ENCODE measurements at regions not wholly inside any gene's neighbourhood (a gene's known extent, or its start where the extent isn't known, plus 50 kb on each side); places are given as distances from the start of the nearest gene placed in this dataset.

DNA sequence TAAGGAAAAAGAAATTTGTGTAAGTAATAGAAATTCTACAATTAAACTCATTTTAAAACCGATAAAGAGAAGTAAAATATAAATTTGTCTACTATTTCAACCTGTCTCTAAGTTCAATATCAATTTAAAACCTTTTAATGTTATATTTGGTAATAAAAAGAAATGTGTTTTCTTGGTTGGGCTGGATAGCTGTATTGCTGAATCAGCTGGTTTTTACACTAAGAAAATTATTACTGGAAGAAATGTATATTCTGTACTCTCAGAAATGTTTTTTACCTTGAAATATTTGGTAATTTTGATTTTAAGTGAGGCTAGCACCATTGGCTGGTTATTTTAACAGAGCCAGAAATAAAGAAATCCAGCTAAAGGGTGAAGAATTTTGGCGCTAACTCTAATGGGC lies 87.1 kb upstream of the CNTNAP4 start:
- peaks cover 7% of the 10 kb centered on the region for H3K9me3 ChIP-seq
- ATAC-seq (ENCODE audit: insufficient number of reproducible peaks, low FRiP score, low read depth) (no peak), DNase-seq (ENCODE audit: low spot score) (no peak)
- H3K36me3 ChIP-seq, result no peaks in the 10 kb centered on the region
- no peak for TF ChIP-seq CTCF (IDR thresholded peaks at IDR 0.05)
- H3K4me1 ChIP-seq (ENCODE audit: control insufficient read depth in 1 of 2, low read depth in 2 of 2), result no peaks in the 10 kb centered on the region
- no peaks in the 10 kb centered on the region for H3K27me3 ChIP-seq (replicated peaks; ENCODE audit: insufficient read depth)
- H3K4me3 ChIP-seq, result no peak overlapping the region
- H3K27ac ChIP-seq, result no peak overlapping the region

DNA sequence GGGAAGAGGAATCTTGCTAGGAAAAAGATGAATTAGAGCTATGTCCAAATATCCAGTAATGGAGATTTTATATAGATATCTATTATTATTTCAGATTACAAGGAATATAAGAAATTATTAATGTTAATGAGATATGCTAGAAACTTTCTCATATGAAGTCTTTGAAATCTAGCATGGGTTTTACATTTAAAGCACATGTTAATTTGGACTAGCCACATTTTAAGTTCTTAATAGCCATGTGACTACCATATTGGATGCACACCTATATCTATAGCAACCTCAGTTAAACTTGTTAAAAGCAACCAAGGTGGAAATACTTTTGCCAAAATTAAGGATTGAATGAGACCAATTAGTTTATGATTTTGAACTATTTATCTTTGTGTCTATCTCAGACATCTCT lies 86.7 kb upstream of the CNTNAP4 start:
- no peak overlapping the region for H3K27ac ChIP-seq
- no peaks in the 10 kb centered on the region for H3K27me3 ChIP-seq (replicated peaks; ENCODE audit: insufficient read depth)
- no peak for TF ChIP-seq CTCF (IDR thresholded peaks at IDR 0.05)
- ATAC-seq (ENCODE audit: insufficient number of reproducible peaks, low FRiP score, low read depth) (no peak), DNase-seq (ENCODE audit: low spot score) (no peak)
- no peaks in the 10 kb centered on the region for H3K4me1 ChIP-seq (ENCODE audit: control insufficient read depth in 1 of 2, low read depth in 2 of 2)
- H3K4me3 ChIP-seq, result no peak overlapping the region
- H3K36me3 ChIP-seq, result no peaks in the 10 kb centered on the region
- peaks cover 7% of the 10 kb centered on the region for H3K9me3 ChIP-seq

DNA sequence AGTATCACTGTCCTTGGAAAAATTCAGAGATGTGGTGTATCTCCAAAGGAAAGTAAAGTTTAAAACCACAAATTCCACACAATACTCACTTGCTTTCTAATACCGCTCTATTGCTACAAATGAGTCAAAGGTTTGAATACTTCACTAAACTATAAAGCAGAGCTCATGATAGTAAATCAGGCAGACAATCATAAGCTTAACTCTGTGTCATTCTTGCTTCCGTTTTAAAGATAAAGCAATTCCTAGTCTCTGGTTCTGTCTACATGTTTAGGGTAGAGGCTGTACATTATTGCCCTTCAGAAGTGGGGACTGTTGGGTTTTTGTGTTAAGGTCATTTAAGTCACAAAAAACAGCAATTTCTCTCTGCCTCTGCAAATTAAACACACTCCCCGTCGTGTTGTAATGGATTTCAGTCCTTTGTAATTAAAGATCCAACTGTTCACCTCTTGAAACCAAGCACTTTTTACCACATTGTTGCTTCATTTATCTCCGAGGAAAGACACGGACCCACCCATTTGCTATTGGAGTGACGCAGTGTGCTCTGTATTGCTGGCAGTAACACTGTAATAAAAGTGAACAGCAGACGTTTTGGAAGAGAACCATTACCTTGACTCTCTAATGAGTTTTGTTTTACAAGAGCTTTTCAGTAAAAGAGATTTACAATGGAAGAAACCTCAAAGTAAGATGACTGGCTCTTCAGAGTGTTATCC lies 83.1 kb upstream of the CNTNAP4 start:
- no peaks in the 10 kb centered on the region for H3K4me1 ChIP-seq (ENCODE audit: control insufficient read depth in 1 of 2, low read depth in 2 of 2)
- no peaks in the 10 kb centered on the region for H3K9me3 ChIP-seq
- no peak overlapping the region for H3K27ac ChIP-seq
- no peak for TF ChIP-seq CTCF (IDR thresholded peaks at IDR 0.05)
- DNase-seq (ENCODE audit: low spot score), result no peak
- H3K4me3 ChIP-seq, result no peak overlapping the region
- H3K36me3 ChIP-seq, result no peaks in the 10 kb centered on the region
- ATAC-seq (ENCODE audit: insufficient number of reproducible peaks, low FRiP score, low read depth), result no peak
- H3K27me3 ChIP-seq (replicated peaks; ENCODE audit: insufficient read depth), result no peaks in the 10 kb centered on the region

DNA sequence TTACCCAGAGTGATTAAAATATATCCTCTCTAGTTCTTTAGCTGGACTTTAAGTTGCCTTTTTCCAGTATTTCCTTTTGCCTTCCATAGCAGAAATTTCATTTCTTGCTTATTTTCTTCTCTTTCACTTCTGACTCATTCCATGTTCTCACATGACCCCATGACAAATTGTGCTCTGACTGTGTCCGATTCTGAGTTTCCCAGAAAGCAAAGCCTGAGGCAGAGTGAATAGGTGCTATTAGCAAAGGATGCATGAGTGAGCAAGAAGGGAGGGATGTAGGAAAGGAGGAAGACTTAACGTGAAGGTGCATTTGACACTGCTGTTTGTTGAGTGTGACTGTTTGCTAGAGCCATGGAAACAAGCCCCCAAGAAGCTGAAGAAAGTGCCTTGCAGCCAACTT lies 82.6 kb upstream of the CNTNAP4 start:
- TF ChIP-seq CTCF (IDR thresholded peaks at IDR 0.05), result no peak
- DNase-seq (ENCODE audit: low spot score) (no peak), ATAC-seq (ENCODE audit: insufficient number of reproducible peaks, low FRiP score, low read depth) (no peak)
- Histone ChIP-seq H3K27me3 (replicated peaks; ENCODE audit: insufficient read depth) (no peaks in the 10 kb centered on the region), H3K36me3 (no peaks in the 10 kb centered on the region), H3K4me3 (no peak overlapping the region), H3K27ac (no peak overlapping the region), H3K4me1 (ENCODE audit: control insufficient read depth in 1 of 2, low read depth in 2 of 2) (no peaks in the 10 kb centered on the region), H3K9me3 (no peaks in the 10 kb centered on the region)

DNA sequence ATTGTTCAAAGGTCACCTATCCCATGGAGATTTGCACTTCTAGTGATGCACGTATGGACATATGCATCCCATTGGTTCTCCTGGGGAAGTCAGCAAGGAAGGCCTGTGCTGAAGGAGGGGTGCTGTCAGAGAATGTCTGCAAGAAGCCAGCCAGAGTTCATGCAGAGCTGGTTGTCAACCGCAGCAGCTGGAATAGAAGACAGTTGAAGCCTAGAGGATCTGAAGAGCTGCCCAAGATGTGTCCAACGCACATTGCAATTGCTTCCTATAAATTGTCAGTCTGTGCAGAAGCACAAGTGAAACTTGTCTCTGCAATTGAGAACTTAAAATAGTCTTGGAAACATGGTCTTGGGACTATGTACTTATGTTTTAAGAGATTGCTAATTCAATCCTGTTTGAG lies 82.1 kb upstream of the CNTNAP4 start:
- Histone ChIP-seq H3K9me3 (no peaks in the 10 kb centered on the region), H3K36me3 (no peaks in the 10 kb centered on the region), H3K27ac (no peak overlapping the region), H3K4me3 (no peak overlapping the region), H3K27me3 (replicated peaks; ENCODE audit: insufficient read depth) (no peaks in the 10 kb centered on the region), H3K4me1 (ENCODE audit: control insufficient read depth in 1 of 2, low read depth in 2 of 2) (no peaks in the 10 kb centered on the region)
- no peak for ATAC-seq (ENCODE audit: insufficient number of reproducible peaks, low FRiP score, low read depth)
- no peak for DNase-seq (ENCODE audit: low spot score)
- TF ChIP-seq CTCF (IDR thresholded peaks at IDR 0.05), result no peak
